Lower leg skin (tissue), 4 donors: ENCODE measurements at regions not wholly inside any gene's neighbourhood (a gene's known extent, or its start where the extent isn't known, plus 50 kb on each side); places are given as distances from the start of the nearest gene placed in this dataset.

Experiments
- DNase-seq, 2 donors: peaks; one replicate each; pipeline ENCODE4 v3.0.0-alpha.2; 2019; ENCODE audit warnings: low spot score in 2 of 2
- H3K4me3 ChIP-seq: fragments of 200-600 bp; sonication (generic); 2 replicates; pipeline ENCODE4 v1.5.1; 2017; ENCODE audit warnings: mild to moderate bottlenecking, low read depth; ENCODE audit not compliant: poor library complexity, severe bottlenecking
- CTCF ChIP-seq, 3 donors: fragments of 450-650 bp; IDR thresholded peaks; one replicate each; pipeline ENCODE4 v1.5.1; 2016; ENCODE audit warnings: antibody characterized with exemption in 3 of 3, mild to moderate bottlenecking in 3 of 3, moderate library complexity in 2 of 3
- POLR2A ChIP-seq, 2 donors: fragments of 450-650 bp; IDR thresholded peaks; one replicate each; pipeline ENCODE4 v1.6.1; 2016 to 2017; ENCODE audit warnings: antibody characterized with exemption in 2 of 2, mild to moderate bottlenecking in 1 of 2, moderate library complexity in 1 of 2
- WGBS, 2 donors: methylation state at CpG; one replicate each; pipeline ENCODE4 v1.1.5; 2018; 5-methylcytosine and 5-hydroxymethylcytosine counted together
- intact Hi-C: fragments of 100-400 bp; cut with DNase I; formaldehyde crosslinking; loops from one replicate; pipeline ENCODE4 v1.15.0; 2023; ENCODE audit warnings: low total_unique reads

- intact Hi-C loops, result no loop called here
- WGBS, 2 donors, result 84 to 92% methylated on average over 3 of the region's 3 CpGs
- TF ChIP-seq POLR2A (IDR thresholded peaks at IDR 0.05) (no peak), CTCF (IDR thresholded peaks at IDR 0.05) (no peak)
- DNase-seq, result no peak
- H3K4me3 ChIP-seq, result no peak overlapping the region
These were observed 185.3 kb upstream of the CCDC196 start for GRCh38 chr14:66300886-66301285.

GRCh38 chr14:66306101-66306500, 180.1 kb upstream of the CCDC196 start:
- no peak for TF ChIP-seq POLR2A (IDR thresholded peaks at IDR 0.05)
- TF ChIP-seq CTCF (IDR thresholded peaks at IDR 0.05), result no peak
- DNase-seq, result no peak
- intact Hi-C loops, result no loop called here
- H3K4me3 ChIP-seq, result no peak overlapping the region

GRCh38 chr14:66311058-66311457, 175.1 kb upstream of the CCDC196 start:
- H3K4me3 ChIP-seq, result no peak overlapping the region

GRCh38 chr14:66311990-66312389, 174.2 kb upstream of the CCDC196 start:
- 39 to 43% methylated on average over 5 of the region's 5 CpGs for WGBS, 2 donors
- H3K4me3 ChIP-seq, result no peak overlapping the region
- TF ChIP-seq CTCF (IDR thresholded peaks at IDR 0.05), result no peak
- no peak for TF ChIP-seq POLR2A (IDR thresholded peaks at IDR 0.05)
- no peak for DNase-seq
- intact Hi-C loops, result no loop called here

More at GRCh38 chr14:66311058-66311457, 175.1 kb upstream of the CCDC196 start:
- TF ChIP-seq POLR2A (IDR thresholded peaks at IDR 0.05) (no peak), CTCF (IDR thresholded peaks at IDR 0.05) (no peak)
- DNase-seq, result no peak
- intact Hi-C loops, result no loop called here
- 56 to 71% methylated on average over 3 of the region's 3 CpGs for WGBS, 2 donors

- DNase-seq, result no peak
- 79 to 80% methylated on average over 3 of the region's 3 CpGs for WGBS, 2 donors
- intact Hi-C loops, result no loop called here
- TF ChIP-seq CTCF (IDR thresholded peaks at IDR 0.05) (no peak), POLR2A (IDR thresholded peaks at IDR 0.05) (no peak)
- H3K4me3 ChIP-seq, result no peak overlapping the region
These were observed 173.7 kb upstream of the CCDC196 start for GRCh38 chr14:66312451-66312850.

GRCh38 chr14:66315098-66315497, 171.1 kb upstream of the CCDC196 start:
- intact Hi-C loops, result no loop called here

More at GRCh38 chr14:66315098-66315497, 171.1 kb upstream of the CCDC196 start:
- 64 to 70% methylated on average over 1 of the region's 1 CpG for WGBS, 2 donors
- no peak overlapping the region for H3K4me3 ChIP-seq
- no peak for DNase-seq
- TF ChIP-seq CTCF (IDR thresholded peaks at IDR 0.05) (no peak), POLR2A (IDR thresholded peaks at IDR 0.05) (no peak)
